Vagina (tissue), 2 donors: ENCODE measurements at regions not wholly inside any gene's neighbourhood (a gene's known extent, or its start where the extent isn't known, plus 50 kb on each side); places are given as distances from the start of the nearest gene placed in this dataset.

ENCODE experiments used
- POLR2A ChIP-seq, 2 donors: fragments of 450-650 bp; IDR thresholded peaks; one replicate each; pipeline ENCODE4 v1.6.1; 2017; ENCODE audit warnings: antibody characterized with exemption in 2 of 2, mild to moderate bottlenecking in 2 of 2, moderate library complexity in 2 of 2
- POLR2AphosphoS5 ChIP-seq, 2 donors: sonication (generic); formaldehyde crosslinking; IDR thresholded peaks; one replicate each; pipeline ENCODE4 v1.9.0; 2017; ENCODE audit warnings: antibody characterized with exemption in 2 of 2, mild to moderate bottlenecking in 2 of 2, low read depth in 1 of 2; ENCODE audit not compliant: insufficient read depth in 1 of 2
- TF ChIP-seq, protein P1 (sequence below), 3 experiments: fragments of 450-650 bp in 2 of 3; fragments of 200-600 bp in 1 of 3; sonication (generic) in 1 of 3; IDR thresholded peaks; one replicate each; pipeline ENCODE4 v1.5.1; 2017 to 2019; ENCODE audit warnings: antibody characterized with exemption in 3 of 3, mild to moderate bottlenecking in 2 of 3, moderate library complexity in 2 of 3

DNA sequence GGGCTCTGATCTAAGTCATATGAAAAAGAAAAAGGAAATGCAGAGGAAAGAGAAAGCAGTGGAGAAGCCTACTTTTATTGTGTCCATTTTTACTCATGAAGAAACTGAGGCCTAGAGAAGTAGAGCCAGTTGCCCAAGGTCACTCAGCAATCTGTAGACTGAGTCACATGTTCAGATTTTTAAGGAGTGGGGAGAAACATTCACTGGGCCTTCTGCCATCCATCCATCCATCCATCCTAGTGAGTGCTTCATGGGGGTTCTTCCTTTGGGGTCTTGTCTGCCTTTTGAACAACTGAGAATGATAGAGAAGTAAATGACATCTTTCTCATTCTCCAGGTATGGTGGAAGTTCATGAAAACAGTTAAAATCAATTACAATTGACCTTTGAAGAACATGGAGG lies 233.6 kb upstream of the SRRM4 start:
- TF ChIP-seq POLR2A (IDR thresholded peaks at IDR 0.05) (no peak), POLR2AphosphoS5 (IDR thresholded peaks at IDR 0.05; ENCODE audit: insufficient read depth in 1 of 2, low read depth in 1 of 2) (no peak)
- TF ChIP-seq, protein P1, sequence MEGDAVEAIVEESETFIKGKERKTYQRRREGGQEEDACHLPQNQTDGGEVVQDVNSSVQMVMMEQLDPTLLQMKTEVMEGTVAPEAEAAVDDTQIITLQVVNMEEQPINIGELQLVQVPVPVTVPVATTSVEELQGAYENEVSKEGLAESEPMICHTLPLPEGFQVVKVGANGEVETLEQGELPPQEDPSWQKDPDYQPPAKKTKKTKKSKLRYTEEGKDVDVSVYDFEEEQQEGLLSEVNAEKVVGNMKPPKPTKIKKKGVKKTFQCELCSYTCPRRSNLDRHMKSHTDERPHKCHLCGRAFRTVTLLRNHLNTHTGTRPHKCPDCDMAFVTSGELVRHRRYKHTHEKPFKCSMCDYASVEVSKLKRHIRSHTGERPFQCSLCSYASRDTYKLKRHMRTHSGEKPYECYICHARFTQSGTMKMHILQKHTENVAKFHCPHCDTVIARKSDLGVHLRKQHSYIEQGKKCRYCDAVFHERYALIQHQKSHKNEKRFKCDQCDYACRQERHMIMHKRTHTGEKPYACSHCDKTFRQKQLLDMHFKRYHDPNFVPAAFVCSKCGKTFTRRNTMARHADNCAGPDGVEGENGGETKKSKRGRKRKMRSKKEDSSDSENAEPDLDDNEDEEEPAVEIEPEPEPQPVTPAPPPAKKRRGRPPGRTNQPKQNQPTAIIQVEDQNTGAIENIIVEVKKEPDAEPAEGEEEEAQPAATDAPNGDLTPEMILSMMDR (IDR thresholded peaks at IDR 0.05): no peak
